H1 (cell line): ENCODE measurements at regions not wholly inside any gene's neighbourhood (a gene's known extent, or its start where the extent isn't known, plus 50 kb on each side); places are given as distances from the start of the nearest gene placed in this dataset.

ENCODE experiments used
- CTCF ChIA-PET: fragments of 300-600 bp; sonication (Branson Sonifier 250); formaldehyde crosslinking; loops from one replicate; lab custom pipeline; 2021; ENCODE audit not compliant: partially characterized antibody; lab: Charles Lee
- POLR2A ChIA-PET: fragments of 300-600 bp; sonication (Branson Sonifier 250); formaldehyde crosslinking; loops from one replicate; lab custom pipeline; 2021; ENCODE audit warnings: inconsistent platforms; ENCODE audit not compliant: partially characterized antibody; lab: Charles Lee
- DNase-seq, 2 experiments: peaks; one replicate each; pipeline versions ENCODE4 v3.0.0 to v3.0.0-alpha.2; 2010 to 2022; ENCODE audit warnings: low spot score in 2 of 2, low read depth in 1 of 2, mixed read lengths in 1 of 2
- FAIRE-seq: peaks from 2 replicates; lab custom pipeline; 2011; peaks lifted over from hg19 to GRCh38; lab: Jason Lieb, UNC
- H2AFZ ChIP-seq: 2 replicates; pipeline ENCODE4 v1.8.1; 2012; ENCODE audit warnings: low read length, inconsistent platforms
- H2AK5ac ChIP-seq: 2 replicates; pipeline ENCODE4 v1.6.1; 2013; ENCODE audit warnings: low read depth, low read length
- H2BK120ac ChIP-seq: replicated peaks from 2 replicates; pipeline ENCODE3; 2013; ENCODE audit warnings: low read depth, low read length, inconsistent platforms
- H2BK12ac ChIP-seq: 2 replicates; pipeline ENCODE4 v1.6.1; 2013; ENCODE audit warnings: low read depth, low read length
- H2BK15ac ChIP-seq: 2 replicates; pipeline ENCODE4 v1.6.1; 2013; ENCODE audit warnings: low read length
- H2BK20ac ChIP-seq: 2 replicates; pipeline ENCODE4 v1.6.1; 2013; ENCODE audit warnings: low read length
- H2BK5ac ChIP-seq: 2 replicates; pipeline ENCODE4 v1.6.1; 2013; ENCODE audit warnings: low read depth, low read length
- H3K14ac ChIP-seq: 2 replicates; pipeline ENCODE4 v1.6.1; 2013; ENCODE audit warnings: inconsistent platforms; ENCODE audit not compliant: insufficient read length
- H3K18ac ChIP-seq: 2 replicates; pipeline ENCODE4 v1.6.1; 2013; ENCODE audit warnings: low read length; ENCODE audit errors: extremely low read depth
- H3K23ac ChIP-seq: 2 replicates; pipeline ENCODE4 v1.6.1; 2013; ENCODE audit warnings: inconsistent platforms; ENCODE audit not compliant: insufficient read length
- H3K23me2 ChIP-seq: 2 replicates; pipeline ENCODE4 v1.6.1; 2013; ENCODE audit warnings: low read depth, low read length
- H3K27ac ChIP-seq: 2 replicates; pipeline ENCODE4 v1.6.1; 2011; ENCODE audit warnings: low read depth, low read length, inconsistent platforms
- H3K27me3 ChIP-seq, 4 experiments: replicated peaks in 1 of 4; 1 replicate in 1 of 4; 2 replicates in 3 of 4; pipeline versions ENCODE4 v1.6.1 to v1.8.1; 2011 to 2013; ENCODE audit warnings: low read length in 3 of 4, mild to moderate bottlenecking in 3 of 4, inconsistent platforms in 2 of 4, mixed read lengths in 2 of 4, moderate library complexity in 1 of 4; ENCODE audit not compliant: control insufficient read depth in 3 of 4, insufficient read depth in 3 of 4; ENCODE audit errors: extremely low read depth in 1 of 4
- H3K36me3 ChIP-seq, 4 experiments: 2 replicates each; pipeline versions ENCODE4 v1.6.1 to v1.8.1; 2011 to 2013; ENCODE audit warnings: mild to moderate bottlenecking in 4 of 4, low read length in 3 of 4, moderate library complexity in 2 of 4, control low read depth in 1 of 4, inconsistent platforms in 1 of 4; ENCODE audit not compliant: insufficient read depth in 4 of 4, control insufficient read depth in 2 of 4
- H3K4ac ChIP-seq: replicated peaks from 2 replicates; pipeline ENCODE3; 2013; ENCODE audit warnings: low read length, low read depth, mixed read lengths, inconsistent platforms; ENCODE audit not compliant: insufficient read length
- H3K4me1 ChIP-seq, 4 experiments: replicated peaks in 1 of 4; 1 replicate in 1 of 4; 2 replicates in 3 of 4; pipeline versions ENCODE4 v1.6.1 to v1.8.1; 2011 to 2013; ENCODE audit warnings: low read length in 3 of 4, inconsistent platforms in 2 of 4, mixed read lengths in 1 of 4; ENCODE audit not compliant: insufficient read depth in 4 of 4, control insufficient read depth in 3 of 4
- H3K4me2 ChIP-seq, 2 experiments: 2 replicates each; pipeline versions ENCODE4 v1.6.1 to v1.8.1; 2011 to 2013; ENCODE audit warnings: low read depth in 2 of 2, low read length in 2 of 2, control low read depth in 1 of 2, inconsistent platforms in 1 of 2, mild to moderate bottlenecking in 1 of 2; ENCODE audit not compliant: insufficient read depth in 1 of 2
- H3K4me3 ChIP-seq, 4 experiments: fragments of 200-600, 300-600 bp in 1 of 4; sonication (generic), shearing (Covaris generic), sonication (Bioruptor Twin) in 1 of 4; 2 replicates each; pipeline versions ENCODE4 v1.5.1 to v1.8.1; 2011 to 2016; ENCODE audit warnings: low read length in 4 of 4, low read depth in 3 of 4, control low read depth in 2 of 4, inconsistent platforms in 2 of 4, mild to moderate bottlenecking in 2 of 4, mixed read lengths in 1 of 4, moderate library complexity in 1 of 4; ENCODE audit not compliant: insufficient read depth in 2 of 4; ENCODE audit errors: extremely low read depth in 1 of 4
- H3K56ac ChIP-seq: replicated peaks from 2 replicates; pipeline ENCODE3; 2013; ENCODE audit warnings: low read depth, mild to moderate bottlenecking, mixed read lengths, low read length, inconsistent platforms; ENCODE audit not compliant: insufficient read length
- H3K79me1 ChIP-seq: 2 replicates; pipeline ENCODE4 v1.6.1; 2013; ENCODE audit warnings: low read depth, low read length, control low read depth
- H3K79me2 ChIP-seq, 2 experiments: 2 replicates each; pipeline versions ENCODE4 v1.6.1 to v1.8.1; 2012 to 2013; ENCODE audit warnings: low read length in 2 of 2, mild to moderate bottlenecking in 2 of 2, inconsistent platforms in 1 of 2; ENCODE audit not compliant: insufficient read depth in 2 of 2, control insufficient read depth in 1 of 2
- H3K9ac ChIP-seq, 4 experiments: replicated peaks in 1 of 4; 1 replicate in 1 of 4; 2 replicates in 3 of 4; pipeline versions ENCODE4 v1.6.1 to v1.8.1; 2011 to 2013; ENCODE audit warnings: low read depth in 3 of 4, low read length in 3 of 4, control low read depth in 2 of 4, mild to moderate bottlenecking in 2 of 4, moderate library complexity in 2 of 4, inconsistent platforms in 1 of 4; ENCODE audit errors: extremely low read depth in 1 of 4
- H3K9me3 ChIP-seq, 2 experiments: 2 replicates each; pipeline versions ENCODE4 v1.6.1 to v1.8.1; 2012 to 2013; ENCODE audit warnings: mild to moderate bottlenecking in 2 of 2, moderate library complexity in 2 of 2, control low read depth in 1 of 2, inconsistent platforms in 1 of 2, low read depth in 1 of 2, low read length in 1 of 2, mixed read lengths in 1 of 2; ENCODE audit not compliant: insufficient read depth in 2 of 2
- H4K20me1 ChIP-seq, 2 experiments: replicated peaks in 1 of 2; 2 replicates each; pipeline versions ENCODE3 to v1.8.1; 2011 to 2013; ENCODE audit warnings: inconsistent platforms in 2 of 2, low read length in 2 of 2, mild to moderate bottlenecking in 1 of 2; ENCODE audit not compliant: insufficient read depth in 2 of 2, control insufficient read depth in 1 of 2
- H4K5ac ChIP-seq: 2 replicates; pipeline ENCODE4 v1.6.1; 2013; ENCODE audit warnings: low read length, low read depth, mixed read lengths, inconsistent platforms; ENCODE audit not compliant: insufficient read length
- H4K8ac ChIP-seq: 2 replicates; pipeline ENCODE4 v1.8.0; 2013; ENCODE audit warnings: mild to moderate bottlenecking, moderate library complexity, low read length, inconsistent platforms; ENCODE audit not compliant: insufficient read depth; ENCODE audit errors: extremely low read depth
- H4K91ac ChIP-seq: replicated peaks from 2 replicates; pipeline ENCODE3; 2013; ENCODE audit warnings: low read length, mixed read lengths, inconsistent platforms; ENCODE audit not compliant: insufficient read length
- BRCA1 ChIP-seq: IDR thresholded peaks from 2 replicates; pipeline ENCODE4 v1.6.1; 2012; ENCODE audit warnings: low read depth, low read length, improper control_type of control experiment
- EP300 ChIP-seq, 2 experiments: IDR thresholded peaks; 1 replicate in 1 of 2; 2 replicates in 1 of 2; pipeline ENCODE4 v1.6.1; 2011 to 2012; ENCODE audit warnings: low read depth in 2 of 2, low read length in 2 of 2, mild to moderate bottlenecking in 2 of 2, borderline replicate concordance in 1 of 2, inconsistent platforms in 1 of 2, moderate library complexity in 1 of 2
- GTF2F1 ChIP-seq: IDR thresholded peaks from 2 replicates; pipeline ENCODE4 v1.6.1; 2012; ENCODE audit warnings: low read depth, low read length, improper control_type of control experiment, borderline replicate concordance
- SIN3A ChIP-seq, 2 experiments: IDR thresholded peaks in 1 of 2; conservative IDR thresholded peaks in 1 of 2; 2 replicates each; pipeline ENCODE4 v1.6.1; 2011 to 2012; ENCODE audit warnings: low read length in 2 of 2, improper control_type of control experiment in 1 of 2, low read depth in 1 of 2, mild to moderate bottlenecking in 1 of 2
- WGBS, 2 experiments: shearing (Covaris generic) in 1 of 2; methylation state at CpG; one replicate each; pipeline versions ENCODE4 v1.1.6 to v1.1.7; 2013 to 2015; ENCODE audit warnings: low lambda C conversion rate in 2 of 2, mixed read lengths in 2 of 2, inconsistent platforms in 1 of 2, low coverage in 1 of 2, missing lambda C conversion rate in 1 of 2; ENCODE audit not compliant: insufficient replicate concordance in 2 of 2, insufficient coverage in 1 of 2, insufficient read length in 1 of 2; ENCODE audit errors: extremely low coverage in 1 of 2, missing lambda C conversion rate in 1 of 2; 5-methylcytosine and 5-hydroxymethylcytosine counted together

- ChIA-PET POLR2A (no interaction called here), CTCF (no interaction called here)
- H3K36me3 ChIP-seq = no peaks in the 10 kb centered on the region
- no peak overlapping the region for H3K4me2 ChIP-seq
- H2BK12ac ChIP-seq = no peak overlapping the region
- H3K4me3 ChIP-seq = no peak overlapping the region
- no peak for TF ChIP-seq BRCA1
- no peak for TF ChIP-seq GTF2F1
- TF ChIP-seq EP300 (IDR thresholded peaks at IDR 0.05; ENCODE audit: borderline replicate concordance in 1 of 2, low read depth in 2 of 2, low read length in 2 of 2) = no peak
- TF ChIP-seq SIN3A (conservative IDR thresholded peaks at IDR 0.05 in 1 of 2, IDR thresholded peaks at IDR 0.05 in 1 of 2; ENCODE audit: low read depth in 1 of 2, low read length in 2 of 2) = no peak
- H3K27ac ChIP-seq = no peak overlapping the region
- H3K9ac ChIP-seq = no peak overlapping the region
- H4K5ac ChIP-seq = no peak overlapping the region
- H3K9me3 ChIP-seq = peaks cover 14 to 15% of the 10 kb centered on the region in 2 experiments
- 88% methylated on average over 3 of the region's 3 CpGs; no CpG with 5 or more reads in 1 of the 2 experiments for WGBS, 2 experiments
- no peaks in the 10 kb centered on the region for H3K79me1 ChIP-seq
- no peak overlapping the region for H2BK120ac ChIP-seq
- H4K8ac ChIP-seq = no peak overlapping the region
- no peak overlapping the region for H4K91ac ChIP-seq
- H3K79me2 ChIP-seq = no peaks in the 10 kb centered on the region
- no peak overlapping the region for H2AFZ ChIP-seq
- H3K14ac ChIP-seq = no peak overlapping the region
- DNase-seq (no peak), FAIRE-seq (no peak)
- no peak overlapping the region for H3K4ac ChIP-seq
- H4K20me1 ChIP-seq = no peaks in the 10 kb centered on the region
- no peak overlapping the region for H2AK5ac ChIP-seq
- H2BK5ac ChIP-seq = no peak overlapping the region
- no peak overlapping the region for H3K23ac ChIP-seq
- no peak overlapping the region for H3K56ac ChIP-seq
- H2BK15ac ChIP-seq = no peak overlapping the region
- no peaks in the 10 kb centered on the region for H3K4me1 ChIP-seq
- H3K23me2 ChIP-seq = no peaks in the 10 kb centered on the region
- no peaks in the 10 kb centered on the region for H3K27me3 ChIP-seq
- H2BK20ac ChIP-seq = no peak overlapping the region
- H3K18ac ChIP-seq = no peak overlapping the region
Observed at GRCh38 chr7:45470031-45470430, 104.1 kb upstream of the ADCY1 start.
